ENCODE measurements at regions not wholly inside any gene's neighbourhood (a gene's known extent, or its start where the extent isn't known, plus 50 kb on each side); places are given as distances from the start of the nearest gene placed in this dataset.

- DNase-seq: no peak
Observed at GRCh38 chr10:44858988-44859387, 52.1 kb upstream of the TMEM72 start.

GRCh38 chr10:44859546-44860285, 51.4 kb upstream of the TMEM72 start:
- DNase-seq: no peak

DNA sequence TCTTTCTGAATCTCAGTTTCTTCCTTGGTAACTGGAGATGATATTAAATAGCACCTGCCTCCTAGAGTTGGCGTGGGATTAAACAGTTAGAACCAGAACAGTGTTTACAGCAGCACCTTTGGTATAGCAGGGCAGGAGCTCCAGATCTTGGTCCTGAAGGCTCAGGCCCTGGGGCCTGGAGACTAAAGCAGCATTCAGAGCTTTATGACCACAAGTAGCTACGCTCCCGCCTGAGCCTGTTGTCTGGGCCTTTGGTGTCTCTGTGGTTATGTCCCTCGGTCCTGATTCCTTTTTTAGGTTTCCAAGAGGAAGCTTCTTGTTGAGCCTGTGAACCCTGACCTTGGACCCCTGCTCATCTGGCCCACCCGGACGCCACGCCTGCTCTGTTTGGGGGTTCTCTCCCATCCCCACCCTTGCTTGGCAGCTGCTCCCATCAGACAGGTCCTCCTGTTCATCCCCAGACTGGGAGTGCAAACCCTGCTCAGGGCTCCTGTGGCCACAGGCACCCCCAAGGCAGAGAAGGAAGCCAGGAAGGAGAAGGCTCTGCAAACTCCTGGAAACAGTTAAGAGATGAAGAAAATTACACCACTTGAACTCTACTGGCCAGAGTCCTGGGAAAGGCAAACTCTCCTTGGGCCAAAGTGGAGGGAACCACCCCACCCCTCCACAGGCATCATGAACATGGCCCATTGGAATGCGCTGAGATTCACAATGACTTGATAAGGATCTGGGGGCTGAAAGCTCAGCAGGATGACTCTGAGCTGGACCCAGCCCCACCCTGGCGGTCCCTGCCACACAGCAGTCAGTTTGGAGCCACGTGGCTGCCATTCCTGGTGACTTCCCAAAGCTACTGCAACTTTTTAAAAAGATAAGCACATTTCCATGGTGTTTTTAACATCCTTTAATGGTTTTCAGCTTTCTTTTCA, 50.1 kb upstream of the TMEM72 start:
- DNase-seq: no peak
